ENCODE measurements at regions not wholly inside any gene's neighbourhood (a gene's known extent, or its start where the extent isn't known, plus 50 kb on each side); places are given as distances from the start of the nearest gene placed in this dataset.

- no peaks in the 10 kb centered on the region for H3K23me2 ChIP-seq (ENCODE audit: insufficient read length, low read depth, low read length, poor library complexity, severe bottlenecking)
- no peaks in the 10 kb centered on the region for H3K79me1 ChIP-seq (ENCODE audit: insufficient read depth, low read depth, low read length, poor library complexity, severe bottlenecking)
- no peaks in the 10 kb centered on the region for H3K79me2 ChIP-seq (ENCODE audit: insufficient read depth, low read length)
- H3K23ac ChIP-seq (ENCODE audit: insufficient read length, low read depth, low read length), result no peak overlapping the region
- H3K9ac ChIP-seq (ENCODE audit: extremely low read depth, insufficient read length, low read length), result no peak overlapping the region
- no peak overlapping the region for H2AK5ac ChIP-seq (ENCODE audit: insufficient read length, low read length)
- TF ChIP-seq, protein P1, sequence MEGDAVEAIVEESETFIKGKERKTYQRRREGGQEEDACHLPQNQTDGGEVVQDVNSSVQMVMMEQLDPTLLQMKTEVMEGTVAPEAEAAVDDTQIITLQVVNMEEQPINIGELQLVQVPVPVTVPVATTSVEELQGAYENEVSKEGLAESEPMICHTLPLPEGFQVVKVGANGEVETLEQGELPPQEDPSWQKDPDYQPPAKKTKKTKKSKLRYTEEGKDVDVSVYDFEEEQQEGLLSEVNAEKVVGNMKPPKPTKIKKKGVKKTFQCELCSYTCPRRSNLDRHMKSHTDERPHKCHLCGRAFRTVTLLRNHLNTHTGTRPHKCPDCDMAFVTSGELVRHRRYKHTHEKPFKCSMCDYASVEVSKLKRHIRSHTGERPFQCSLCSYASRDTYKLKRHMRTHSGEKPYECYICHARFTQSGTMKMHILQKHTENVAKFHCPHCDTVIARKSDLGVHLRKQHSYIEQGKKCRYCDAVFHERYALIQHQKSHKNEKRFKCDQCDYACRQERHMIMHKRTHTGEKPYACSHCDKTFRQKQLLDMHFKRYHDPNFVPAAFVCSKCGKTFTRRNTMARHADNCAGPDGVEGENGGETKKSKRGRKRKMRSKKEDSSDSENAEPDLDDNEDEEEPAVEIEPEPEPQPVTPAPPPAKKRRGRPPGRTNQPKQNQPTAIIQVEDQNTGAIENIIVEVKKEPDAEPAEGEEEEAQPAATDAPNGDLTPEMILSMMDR (conservative IDR thresholded peaks at IDR 0.05), result no peak
- Mint-ChIP-seq H3K36me3 (ENCODE audit: insufficient read depth in 1 of 3, low read depth in 3 of 3) (peaks cover 0 to 12% (median 3%) of the 10 kb centered on the region in 3 experiments; a peak in 4 of 7 replicates), H3K27ac (no peak overlapping the region), H3K9me3 (peaks cover 12 to 17% of the 10 kb centered on the region in 2 experiments; a peak in 4 of 5 replicates), H3K4me1 (peaks cover 17% of the 10 kb centered on the region in 2 experiments), H3K4me3 (no peak overlapping the region), H3K27me3 (ENCODE audit: low read depth) (peaks cover 3% of the 10 kb centered on the region; the same call in 1 of the 2 replicates)
- no peak overlapping the region for H4K8ac ChIP-seq (replicated peaks; ENCODE audit: insufficient read length, low read depth, low read length)
- no peak overlapping the region for H3K4me2 ChIP-seq (ENCODE audit: insufficient read depth, insufficient read length, low read length)
- no peak overlapping the region for H3K27ac ChIP-seq (ENCODE audit: insufficient read length, low read depth, low read length)
- H3K4ac ChIP-seq (ENCODE audit: low read depth, low read length), result no peak overlapping the region
- H2AFZ ChIP-seq (ENCODE audit: low read length), result no peak overlapping the region
- H3K9me3 ChIP-seq (ENCODE audit: control insufficient read depth, low read depth, low read length), result no peaks in the 10 kb centered on the region
- no peaks in the 10 kb centered on the region for H4K20me1 ChIP-seq (ENCODE audit: control insufficient read depth, insufficient read depth, insufficient read length)
- H2BK12ac ChIP-seq (ENCODE audit: insufficient read length, low read depth, low read length), result no peak overlapping the region
- no peak overlapping the region for H4K5ac ChIP-seq (ENCODE audit: insufficient read length, low read depth, low read length)
- no peak overlapping the region for H4K91ac ChIP-seq (ENCODE audit: insufficient read length, low read depth, low read length)
- no peak overlapping the region for H2BK120ac ChIP-seq (ENCODE audit: low read depth, low read length, poor library complexity, severe bottlenecking)
- H3K14ac ChIP-seq (ENCODE audit: insufficient read depth, low read length), result no peak overlapping the region
- H2BK5ac ChIP-seq (ENCODE audit: insufficient read length, low read length), result no peak overlapping the region
- no peak for DNase-seq
- H2BK20ac ChIP-seq (ENCODE audit: low read depth, low read length, poor library complexity, severe bottlenecking), result no peak overlapping the region
- no peak overlapping the region for H2BK15ac ChIP-seq (ENCODE audit: low read depth, low read length)
- no peaks in the 10 kb centered on the region for H3K4me1 ChIP-seq (ENCODE audit: insufficient read depth, low read length)
- no peak overlapping the region for H3T11ph ChIP-seq (ENCODE audit: low read length)
- H3K27me3 ChIP-seq (ENCODE audit: insufficient read depth, low read length), result no peaks in the 10 kb centered on the region
- H3K18ac ChIP-seq (ENCODE audit: insufficient read length, low read depth, low read length), result no peak overlapping the region
- H3K56ac ChIP-seq (ENCODE audit: insufficient read length, low read depth, low read length), result no peak overlapping the region
These were observed 1252.2 kb downstream of the JRKL start for GRCh38 chr11:97641988-97642387.
